ENCODE measurements at regions not wholly inside any gene's neighbourhood (a gene's known extent, or its start where the extent isn't known, plus 50 kb on each side); places are given as distances from the start of the nearest gene placed in this dataset.

- no peak for DNase-seq
- Histone ChIP-seq H3K27ac (ENCODE audit: low read depth in 2 of 2, low read length in 1 of 2) (no peak overlapping the region), H3K4me3 (ENCODE audit: low read depth in 2 of 2, low read length in 1 of 2) (no peak overlapping the region), H2AFZ (ENCODE audit: low read depth) (no peak overlapping the region), H3K4me1 (ENCODE audit: control insufficient read depth in 1 of 2, insufficient read depth in 2 of 2, low read depth in 1 of 2, low read length in 1 of 2) (no peaks in the 10 kb centered on the region), H4K20me1 (ENCODE audit: insufficient read depth) (no peaks in the 10 kb centered on the region), H3K4me2 (no peak overlapping the region), H3K9ac (no peak overlapping the region), H3K79me2 (ENCODE audit: insufficient read depth) (no peaks in the 10 kb centered on the region), H3K36me3 (replicated peaks in 1 of 2; ENCODE audit: control insufficient read depth in 1 of 2, insufficient read depth in 2 of 2, low read length in 1 of 2) (no peaks in the 10 kb centered on the region), H3K9me3 (no peaks in the 10 kb centered on the region), H3F3A (replicated peaks; ENCODE audit: insufficient read depth) (no peaks in the 10 kb centered on the region), H3K9me2 (no peaks in the 10 kb centered on the region), H3K27me3 (ENCODE audit: insufficient read depth) (no peaks in the 10 kb centered on the region)
- ChIA-PET CTCF (no interaction called here), POLR2A (no interaction called here)
- no peak for TF ChIP-seq CTCF (IDR thresholded peaks at IDR 0.05)
- no peak for TF ChIP-seq ELF1 (IDR thresholded peaks at IDR 0.05)
- TF ChIP-seq YY1 (IDR thresholded peaks at IDR 0.05; ENCODE audit: low read depth) = no peak
- TF ChIP-seq TEAD4 (IDR thresholded peaks at IDR 0.05; ENCODE audit: borderline replicate concordance, insufficient read depth) = no peak
- TF ChIP-seq SIN3A (IDR thresholded peaks at IDR 0.05; ENCODE audit: borderline replicate concordance, low read depth, low read length) = no peak
- no peak for TF ChIP-seq MEF2A (IDR thresholded peaks at IDR 0.05; ENCODE audit: borderline replicate concordance, low read depth)
- TF ChIP-seq RFX5 (IDR thresholded peaks at IDR 0.05; ENCODE audit: low read length) = no peak
- no peak for TF ChIP-seq CHD2 (IDR thresholded peaks at IDR 0.05; ENCODE audit: low read length, partially characterized antibody)
- TF ChIP-seq RCOR1 (IDR thresholded peaks at IDR 0.05; ENCODE audit: low read length) = no peak
- WGBS (ENCODE audit: low lambda C conversion rate) = 20% methylated on average over 8 of the region's 8 CpGs
These were observed 502.6 kb upstream of the CDH6 start for GRCh38 chr5:30690931-30691330.

- no peak overlapping the region for H3K4me2 ChIP-seq
- 13% methylated on average over 5 of the region's 5 CpGs for WGBS (ENCODE audit: low lambda C conversion rate)
- H3K36me3 ChIP-seq (replicated peaks in 1 of 2; ENCODE audit: control insufficient read depth in 1 of 2, insufficient read depth in 2 of 2, low read length in 1 of 2) = no peaks in the 10 kb centered on the region
- DNase-seq = no peak
- no peak overlapping the region for H2AFZ ChIP-seq (ENCODE audit: low read depth)
- no peaks in the 10 kb centered on the region for H3K9me2 ChIP-seq
- no peaks in the 10 kb centered on the region for H3K4me1 ChIP-seq (ENCODE audit: control insufficient read depth in 1 of 2, insufficient read depth in 2 of 2, low read depth in 1 of 2, low read length in 1 of 2)
- H3K4me3 ChIP-seq (ENCODE audit: low read depth in 2 of 2, low read length in 1 of 2) = no peak overlapping the region
- no peaks in the 10 kb centered on the region for H3K9me3 ChIP-seq
- ChIA-PET POLR2A (no interaction called here), CTCF (no interaction called here)
- no peaks in the 10 kb centered on the region for H3K79me2 ChIP-seq (ENCODE audit: insufficient read depth)
- no peaks in the 10 kb centered on the region for H4K20me1 ChIP-seq (ENCODE audit: insufficient read depth)
- no peaks in the 10 kb centered on the region for H3F3A ChIP-seq (replicated peaks; ENCODE audit: insufficient read depth)
- TF ChIP-seq GABPA (IDR thresholded peaks at IDR 0.05; ENCODE audit: low read depth) (no peak), RAD21 (IDR thresholded peaks at IDR 0.05; ENCODE audit: low read length) (no peak), CTCF (IDR thresholded peaks at IDR 0.05) (no peak), NRF1 (IDR thresholded peaks at IDR 0.05; ENCODE audit: low read depth, low read length) (no peak), PBX3 (IDR thresholded peaks at IDR 0.05) (no peak)
- no peaks in the 10 kb centered on the region for H3K27me3 ChIP-seq (ENCODE audit: insufficient read depth)
- no peak overlapping the region for H3K27ac ChIP-seq (ENCODE audit: low read depth in 2 of 2, low read length in 1 of 2)
- no peak overlapping the region for H3K9ac ChIP-seq
These were observed 506.0 kb upstream of the CDH6 start for GRCh38 chr5:30687461-30687860.

Data from SK-N-SH (cell line).